Body of pancreas (tissue), 4 donors: ENCODE measurements at regions not wholly inside any gene's neighbourhood (a gene's known extent, or its start where the extent isn't known, plus 50 kb on each side); places are given as distances from the start of the nearest gene placed in this dataset.

Experiments
- ATAC-seq: fragments of 150-250 bp; one replicate; pipeline ENCODE4 v1.9.1; 2016
- DNase-seq, 4 donors: peaks; one replicate each; pipeline ENCODE4 v3.0.0-alpha.2; 2019
- H3K27ac ChIP-seq, 4 donors: fragments of 200-600 bp; sonication (generic); 1 replicate in 3 of 4; 2 replicates in 1 of 4; pipeline versions ENCODE4 v1.5.1 to v1.6.1; 2016 to 2019; ENCODE audit warnings: mild to moderate bottlenecking in 1 of 4, mixed read lengths in 1 of 4, moderate library complexity in 1 of 4
- H3K27me3 ChIP-seq, 2 donors: fragments of 200-600 bp; sonication (generic); one replicate each; pipeline ENCODE4 v1.6.0; 2016; ENCODE audit warnings: mild to moderate bottlenecking in 1 of 2
- H3K36me3 ChIP-seq, 2 donors: fragments of 200-600 bp; sonication (generic); replicated peaks in 1 of 2; 2 replicates each; pipeline ENCODE4 v1.5.1; 2016; ENCODE audit warnings: low read depth in 2 of 2; ENCODE audit not compliant: insufficient read depth in 1 of 2
- H3K4me1 ChIP-seq: fragments of 200-600 bp; sonication (generic); one replicate; pipeline ENCODE4 v1.6.0; 2016
- H3K4me3 ChIP-seq, 2 donors: fragments of 200-600 bp; sonication (generic); 1 replicate in 1 of 2; 2 replicates in 1 of 2; pipeline ENCODE4 v1.5.1; 2016 to 2019
- H3K9me3 ChIP-seq, 3 donors: fragments of 200-600 bp; sonication (generic); 1 replicate in 2 of 3; 2 replicates in 1 of 3; pipeline ENCODE4 v1.5.1; 2016
- CTCF ChIP-seq, 7 experiments: fragments of 450-650 bp in 4 of 7; fragments of 200-600 bp in 3 of 7; sonication (generic) in 3 of 7; IDR thresholded peaks; one replicate each; pipeline ENCODE4 v1.5.1; 2016 to 2019; ENCODE audit warnings: antibody characterized with exemption in 7 of 7
- POLR2A ChIP-seq, 3 donors: fragments of 450-650 bp; IDR thresholded peaks; one replicate each; pipeline ENCODE4 v1.6.1; 2016; ENCODE audit warnings: antibody characterized with exemption in 3 of 3, mild to moderate bottlenecking in 2 of 3
- WGBS, 2 donors: methylation state at CpG; one replicate each; pipeline ENCODE4 v1.1.5; 2017; 5-methylcytosine and 5-hydroxymethylcytosine counted together
- intact Hi-C: fragments of 100-400 bp; cut with DNase I; formaldehyde crosslinking; loops from one replicate; pipeline ENCODE4 v1.15.1; 2023

DNA sequence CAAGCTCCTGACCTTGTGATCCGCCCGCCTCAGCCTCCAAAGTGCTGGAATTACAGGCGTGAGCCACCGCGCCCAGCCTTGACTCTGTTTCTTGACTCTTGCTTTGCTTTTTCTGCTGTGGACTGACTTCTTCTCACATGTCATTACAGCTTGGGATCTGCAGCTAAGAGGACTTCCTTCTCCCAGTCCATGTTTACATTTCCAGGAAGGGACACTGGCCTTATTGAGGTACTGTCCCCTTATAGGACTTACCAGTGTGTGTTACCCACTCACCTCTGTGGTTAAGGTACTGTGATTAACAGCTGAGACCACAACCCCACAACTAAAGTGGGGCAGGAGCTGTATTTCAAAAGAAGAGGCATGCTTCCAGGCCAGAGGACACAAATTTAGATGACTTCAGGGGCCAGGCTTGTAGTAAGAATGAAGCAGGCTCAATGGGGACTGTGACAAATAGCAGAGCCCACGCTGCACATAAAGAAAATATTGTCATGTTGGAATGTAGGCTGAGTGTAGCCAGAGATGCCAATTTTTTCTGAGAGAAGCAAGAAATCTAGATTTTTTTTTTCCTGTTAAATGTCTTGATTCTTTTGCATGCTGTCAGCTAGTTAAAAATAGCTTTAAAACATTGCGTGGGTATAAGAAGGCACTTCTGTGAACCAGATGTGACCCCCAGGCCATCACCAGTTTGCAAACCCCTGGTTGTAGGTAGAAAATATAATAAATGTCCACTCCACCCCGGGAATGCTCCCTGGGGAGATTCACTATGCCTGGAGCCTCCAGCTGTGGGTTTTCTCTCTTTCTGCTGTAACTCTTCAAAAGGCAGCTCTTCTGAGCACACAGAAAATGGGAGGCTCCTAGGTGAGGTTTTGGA lies 75.0 kb downstream of the PTPDC1 start:
- H3K4me3 ChIP-seq = no peak overlapping the region
- no peaks in the 10 kb centered on the region for H3K27me3 ChIP-seq
- H3K9me3 ChIP-seq = no peaks in the 10 kb centered on the region
- H3K27ac ChIP-seq = peak overlapping the region in 1 of 4 donors; percentile 22
- ATAC-seq (no peak), DNase-seq (no peak)
- WGBS, 2 donors = 81 to 85% methylated on average over 8 of the region's 8 CpGs
- peaks cover 10% of the 10 kb centered on the region for H3K4me1 ChIP-seq
- no peaks in the 10 kb centered on the region for H3K36me3 ChIP-seq
- TF ChIP-seq POLR2A (IDR thresholded peaks at IDR 0.05) (no peak), CTCF (IDR thresholded peaks at IDR 0.05) (no peak)
- intact Hi-C loops = no loop called here

DNA sequence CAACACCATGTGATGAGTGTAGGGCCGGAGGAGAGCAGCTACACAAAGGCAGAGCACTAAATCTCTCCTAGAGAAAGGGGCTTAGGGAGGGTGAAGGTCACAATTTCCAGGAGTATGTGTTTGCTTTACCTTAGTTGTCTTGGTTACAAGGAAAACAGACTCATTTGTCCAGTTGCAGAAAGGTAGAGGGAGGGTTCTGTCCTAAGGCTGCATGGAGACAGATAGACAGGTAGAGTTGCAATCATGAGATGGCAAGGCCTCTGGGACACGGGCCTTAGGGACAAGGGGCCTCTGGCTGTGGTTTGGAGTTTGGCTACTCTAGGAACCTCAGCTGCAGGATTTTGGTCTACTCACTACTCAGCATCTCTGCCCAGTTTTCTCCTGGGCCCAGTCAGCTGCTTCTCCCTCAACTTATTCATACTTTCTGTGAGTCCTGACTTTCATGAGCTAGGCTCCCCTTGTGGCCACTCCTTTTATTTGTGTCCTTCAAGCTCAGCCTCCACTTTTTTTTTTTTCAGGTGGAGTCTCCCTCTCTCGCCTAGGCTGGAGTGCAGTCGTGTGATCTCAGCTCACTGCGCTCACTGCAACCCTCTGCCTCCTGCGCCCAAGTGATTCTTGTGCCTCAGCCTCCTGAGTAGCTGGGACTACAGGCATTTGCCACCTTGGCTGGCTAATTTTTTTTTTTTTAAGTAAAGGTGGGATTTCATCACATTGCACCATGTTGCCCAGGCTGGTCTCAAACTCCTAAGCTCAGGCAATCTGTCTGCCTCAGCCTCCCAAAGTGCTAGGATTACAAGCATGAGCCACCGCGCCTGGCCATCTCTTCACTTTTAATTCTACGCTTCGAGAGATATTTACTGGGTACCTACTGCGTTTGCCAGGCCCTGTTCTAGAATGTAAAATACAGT lies 76.6 kb downstream of the PTPDC1 start:
- no peak overlapping the region for H3K4me3 ChIP-seq
- H3K36me3 ChIP-seq = no peaks in the 10 kb centered on the region
- 85% methylated on average over 11 of the region's 11 CpGs for WGBS, 2 donors
- intact Hi-C loops = no loop called here
- ATAC-seq (no peak), DNase-seq (no peak)
- peaks cover 14% of the 10 kb centered on the region for H3K4me1 ChIP-seq
- TF ChIP-seq CTCF (IDR thresholded peaks at IDR 0.05) (no peak), POLR2A (IDR thresholded peaks at IDR 0.05) (no peak)
- H3K27me3 ChIP-seq = no peaks in the 10 kb centered on the region
- H3K27ac ChIP-seq = no peak overlapping the region
- H3K9me3 ChIP-seq = no peaks in the 10 kb centered on the region

DNA sequence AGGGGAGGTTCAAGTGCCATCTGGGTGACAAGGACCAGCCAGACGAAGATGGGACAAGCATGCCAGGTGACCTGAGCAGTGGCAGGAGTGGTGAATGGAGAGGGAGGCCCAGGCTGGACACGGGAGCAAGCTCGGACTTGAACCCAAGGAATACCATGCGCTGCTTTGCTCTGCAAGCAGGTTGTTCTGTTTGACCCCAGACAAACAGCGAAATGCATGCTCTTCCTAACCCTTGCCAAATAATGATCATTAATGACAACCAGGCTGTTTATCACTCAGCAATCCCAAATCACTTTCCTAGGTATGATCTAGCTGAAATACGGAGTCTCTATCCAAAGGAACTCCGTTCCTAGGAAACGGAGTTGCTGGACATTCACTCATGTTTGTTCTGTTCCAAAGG lies 77.4 kb downstream of the PTPDC1 start:
- no peak for ATAC-seq

GRCh38 chr9:94164806-94165549 lies 80.7 kb downstream of the PTPDC1 start:
- no peaks in the 10 kb centered on the region for H3K27me3 ChIP-seq
- peak overlapping the region in 1 of 2 donors; percentile 4 for H3K4me3 ChIP-seq
- intact Hi-C loops = no loop called here
- peaks cover 28% of the 10 kb centered on the region for H3K4me1 ChIP-seq
- no peaks in the 10 kb centered on the region for H3K9me3 ChIP-seq
- H3K36me3 ChIP-seq = no peaks in the 10 kb centered on the region
- TF ChIP-seq POLR2A (IDR thresholded peaks at IDR 0.05) (no peak), CTCF (IDR thresholded peaks at IDR 0.05) (no peak)
- DNase-seq = no peak
- WGBS, 2 donors = 51 to 61% methylated on average over 5 of the region's 5 CpGs
- H3K27ac ChIP-seq = peak overlapping the region in 2 of 4 donors; percentile 100
- no peak for ATAC-seq

More for the DNA sequence above, 77.4 kb downstream of the PTPDC1 start:
- no peak for DNase-seq
- Histone ChIP-seq H3K4me1 (peaks cover 9% of the 10 kb centered on the region), H3K9me3 (no peaks in the 10 kb centered on the region), H3K27me3 (no peaks in the 10 kb centered on the region), H3K27ac (no peak overlapping the region), H3K4me3 (no peak overlapping the region), H3K36me3 (no peaks in the 10 kb centered on the region)
- TF ChIP-seq CTCF (IDR thresholded peaks at IDR 0.05) = no peak
- no peak for TF ChIP-seq POLR2A (IDR thresholded peaks at IDR 0.05)
- intact Hi-C loops = no loop called here
- WGBS, 2 donors = 93 to 97% methylated on average over 8 of the region's 8 CpGs
